Activated naive CD8-positive, alpha-beta T cell treated with anti-CD3 and anti-CD28 coated beads for 36 hours (primary cell): ENCODE measurements at regions not wholly inside any gene's neighbourhood (a gene's known extent, or its start where the extent isn't known, plus 50 kb on each side); places are given as distances from the start of the nearest gene placed in this dataset.

Experiments used
- DNase-seq: peaks from one replicate; pipeline ENCODE4 v3.0.0; 2021
- H3K27ac Mint-ChIP-seq: one replicate; pipeline ENCODE4 v1.8.0; 2022; ENCODE audit warnings: mild to moderate bottlenecking, moderate library complexity, mixed read lengths
- H3K27me3 Mint-ChIP-seq: one replicate; pipeline ENCODE4 v1.8.0; 2022; ENCODE audit warnings: mild to moderate bottlenecking, mixed read lengths
- H3K36me3 Mint-ChIP-seq: one replicate; pipeline ENCODE4 v1.8.0; 2021; ENCODE audit warnings: mild to moderate bottlenecking, mixed read lengths
- H3K4me1 Mint-ChIP-seq: one replicate; pipeline ENCODE4 v1.8.0; 2021; ENCODE audit warnings: mixed read lengths
- H3K4me3 Mint-ChIP-seq: one replicate; pipeline ENCODE4 v1.8.0; 2022; ENCODE audit warnings: mild to moderate bottlenecking, moderate library complexity, mixed read lengths
- H3K9me3 Mint-ChIP-seq: one replicate; pipeline ENCODE4 v1.8.0; 2022; ENCODE audit warnings: mixed read lengths

DNA sequence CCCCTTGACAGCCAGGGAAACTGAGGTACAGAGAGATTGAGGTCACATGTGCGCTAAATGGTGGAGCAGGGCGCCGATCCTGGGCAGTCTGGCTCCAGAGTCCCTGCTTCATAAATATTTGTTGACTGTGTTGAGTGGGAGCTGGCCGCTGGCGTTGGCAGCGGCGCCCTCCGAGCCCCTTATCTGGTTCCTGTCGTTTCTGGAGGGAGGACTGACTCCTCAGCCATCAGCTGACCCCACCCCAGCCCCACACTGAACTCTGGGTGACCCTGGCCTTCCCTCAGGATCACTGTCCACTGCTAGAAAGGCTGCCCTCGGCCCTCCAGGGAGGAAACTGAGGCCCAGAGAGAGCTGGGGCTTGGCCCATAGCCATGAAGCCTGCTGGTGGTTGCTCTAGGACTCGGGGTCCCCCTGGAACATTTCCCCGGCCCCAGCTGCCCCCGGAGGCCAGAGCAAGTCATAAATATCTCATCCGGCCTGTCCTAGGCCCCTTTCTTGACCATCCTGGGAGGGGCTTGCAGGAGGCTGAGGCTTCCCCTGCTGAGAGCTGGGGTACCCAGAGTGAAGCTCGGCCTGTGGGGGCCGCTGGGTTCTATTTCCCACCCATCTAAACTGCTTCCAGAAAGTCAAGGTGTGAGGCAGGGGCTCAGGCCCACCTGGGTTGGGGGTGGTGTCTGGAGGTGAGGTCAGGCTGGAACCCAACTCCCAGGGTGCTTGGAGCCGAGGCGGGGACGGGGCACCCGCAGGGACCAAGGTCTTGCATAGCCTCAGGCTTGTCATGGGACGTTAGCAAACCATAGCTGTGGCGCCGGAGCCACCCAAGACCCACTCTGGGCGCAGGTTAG, 51.7 kb upstream of the GSE1 start:
- H3K36me3 Mint-ChIP-seq: peaks cover 3% of the 10 kb centered on the region
- H3K9me3 Mint-ChIP-seq: no peaks in the 10 kb centered on the region
- H3K4me1 Mint-ChIP-seq: peaks cover 41% of the 10 kb centered on the region
- no peak overlapping the region for H3K27ac Mint-ChIP-seq
- no peaks in the 10 kb centered on the region for H3K27me3 Mint-ChIP-seq
- H3K4me3 Mint-ChIP-seq: no peak overlapping the region
- DNase-seq: no peak

DNA sequence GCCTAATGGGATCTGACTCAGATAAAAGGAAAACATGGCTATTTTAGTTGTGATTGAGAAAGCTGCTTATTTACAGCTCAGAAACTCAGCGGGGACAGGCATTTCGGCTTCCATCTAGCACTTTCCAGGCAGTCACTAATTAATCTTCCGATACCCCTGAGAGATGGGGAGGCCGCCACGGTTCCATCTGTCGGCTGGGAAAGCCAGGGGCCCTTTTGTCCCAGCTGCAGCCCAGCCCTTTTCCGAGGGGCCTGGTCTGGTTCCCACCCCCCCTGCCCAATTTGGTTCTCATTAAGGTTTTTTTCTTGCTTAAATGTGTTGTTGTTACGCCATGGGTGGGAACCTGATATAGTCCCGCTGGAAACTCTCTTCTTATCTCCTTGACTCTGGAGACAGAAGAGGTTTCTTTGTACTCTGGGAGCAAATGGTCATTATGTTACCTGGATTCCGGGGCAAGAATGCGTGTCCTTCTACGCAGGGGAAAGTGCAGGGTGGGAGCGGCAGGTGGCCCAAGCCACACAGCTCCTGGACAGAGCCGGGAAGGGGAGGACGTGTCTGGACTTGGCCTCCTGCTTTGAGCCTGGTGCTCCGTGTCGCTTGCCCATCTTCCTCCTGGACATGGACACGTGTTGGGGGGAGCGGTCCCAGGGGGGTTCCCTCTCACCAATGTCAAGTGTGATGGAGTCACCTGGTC, 50.9 kb upstream of the GSE1 start:
- H3K27ac Mint-ChIP-seq: no peak overlapping the region
- H3K27me3 Mint-ChIP-seq: no peaks in the 10 kb centered on the region
- peaks cover 45% of the 10 kb centered on the region for H3K4me1 Mint-ChIP-seq
- no peak for DNase-seq
- no peaks in the 10 kb centered on the region for H3K9me3 Mint-ChIP-seq
- peak overlapping the region; percentile 12 for H3K4me3 Mint-ChIP-seq
- H3K36me3 Mint-ChIP-seq: peaks cover 6% of the 10 kb centered on the region

DNA sequence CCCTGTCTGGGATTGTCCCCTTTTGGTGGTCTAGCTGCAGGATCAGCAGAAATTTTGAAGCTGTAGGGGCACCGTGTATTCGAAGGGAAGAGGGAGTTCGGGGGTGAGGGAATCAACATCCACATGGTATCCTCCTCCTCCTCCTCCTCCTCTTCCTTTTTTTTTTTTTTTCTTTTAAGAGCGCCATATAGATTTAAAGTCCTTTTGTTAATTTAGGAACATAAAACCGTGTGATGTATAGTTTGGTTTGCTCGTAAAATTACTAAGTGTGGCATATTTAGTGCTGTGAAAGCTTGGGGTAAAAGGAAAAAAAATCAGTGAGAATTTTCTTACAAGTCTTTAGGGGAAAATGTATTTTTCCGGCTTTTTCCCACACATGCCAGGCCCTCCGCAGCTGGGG, 50.1 kb upstream of the GSE1 start:
- peaks cover 11% of the 10 kb centered on the region for H3K36me3 Mint-ChIP-seq
- no peak for DNase-seq
- H3K9me3 Mint-ChIP-seq: peaks cover 2% of the 10 kb centered on the region
- no peak overlapping the region for H3K27ac Mint-ChIP-seq
- no peak overlapping the region for H3K4me3 Mint-ChIP-seq
- H3K4me1 Mint-ChIP-seq: peaks cover 45% of the 10 kb centered on the region
- H3K27me3 Mint-ChIP-seq: no peaks in the 10 kb centered on the region
